ENCODE measurements at regions not wholly inside any gene's neighbourhood (a gene's known extent, or its start where the extent isn't known, plus 50 kb on each side); places are given as distances from the start of the nearest gene placed in this dataset.

DNA sequence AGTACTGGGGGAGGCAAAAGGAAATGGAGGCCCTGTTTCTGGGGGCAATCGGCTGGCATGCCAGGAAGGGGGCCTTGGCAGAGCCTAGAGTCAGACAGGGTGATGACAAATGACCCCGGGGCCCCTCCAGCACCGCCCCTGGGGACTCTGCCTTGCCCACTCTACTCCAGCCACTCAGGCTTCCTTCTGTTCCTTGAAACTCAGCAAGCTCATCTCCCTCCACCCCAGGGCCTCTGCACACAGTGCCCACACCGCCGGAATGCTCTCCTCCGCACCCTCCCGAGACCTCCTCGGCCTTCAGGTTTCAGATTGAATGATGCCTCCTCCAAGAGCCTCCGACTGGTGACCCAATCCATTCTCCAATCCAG lies 122.5 kb upstream of the ZBTB40 start:
- Histone ChIP-seq H3K36me3 (no peaks in the 10 kb centered on the region), H3K4me1 (ENCODE audit: control insufficient read depth in 1 of 2, low read depth in 2 of 2) (no peaks in the 10 kb centered on the region), H3K27me3 (replicated peaks; ENCODE audit: insufficient read depth) (no peaks in the 10 kb centered on the region), H3K4me3 (no peak overlapping the region), H3K27ac (no peak overlapping the region), H3K9me3 (no peaks in the 10 kb centered on the region)
- DNase-seq (ENCODE audit: low spot score) (no peak), ATAC-seq (ENCODE audit: insufficient number of reproducible peaks, low FRiP score, low read depth) (no peak)
- TF ChIP-seq, protein P1, sequence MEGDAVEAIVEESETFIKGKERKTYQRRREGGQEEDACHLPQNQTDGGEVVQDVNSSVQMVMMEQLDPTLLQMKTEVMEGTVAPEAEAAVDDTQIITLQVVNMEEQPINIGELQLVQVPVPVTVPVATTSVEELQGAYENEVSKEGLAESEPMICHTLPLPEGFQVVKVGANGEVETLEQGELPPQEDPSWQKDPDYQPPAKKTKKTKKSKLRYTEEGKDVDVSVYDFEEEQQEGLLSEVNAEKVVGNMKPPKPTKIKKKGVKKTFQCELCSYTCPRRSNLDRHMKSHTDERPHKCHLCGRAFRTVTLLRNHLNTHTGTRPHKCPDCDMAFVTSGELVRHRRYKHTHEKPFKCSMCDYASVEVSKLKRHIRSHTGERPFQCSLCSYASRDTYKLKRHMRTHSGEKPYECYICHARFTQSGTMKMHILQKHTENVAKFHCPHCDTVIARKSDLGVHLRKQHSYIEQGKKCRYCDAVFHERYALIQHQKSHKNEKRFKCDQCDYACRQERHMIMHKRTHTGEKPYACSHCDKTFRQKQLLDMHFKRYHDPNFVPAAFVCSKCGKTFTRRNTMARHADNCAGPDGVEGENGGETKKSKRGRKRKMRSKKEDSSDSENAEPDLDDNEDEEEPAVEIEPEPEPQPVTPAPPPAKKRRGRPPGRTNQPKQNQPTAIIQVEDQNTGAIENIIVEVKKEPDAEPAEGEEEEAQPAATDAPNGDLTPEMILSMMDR (IDR thresholded peaks at IDR 0.05) = no peak

DNA sequence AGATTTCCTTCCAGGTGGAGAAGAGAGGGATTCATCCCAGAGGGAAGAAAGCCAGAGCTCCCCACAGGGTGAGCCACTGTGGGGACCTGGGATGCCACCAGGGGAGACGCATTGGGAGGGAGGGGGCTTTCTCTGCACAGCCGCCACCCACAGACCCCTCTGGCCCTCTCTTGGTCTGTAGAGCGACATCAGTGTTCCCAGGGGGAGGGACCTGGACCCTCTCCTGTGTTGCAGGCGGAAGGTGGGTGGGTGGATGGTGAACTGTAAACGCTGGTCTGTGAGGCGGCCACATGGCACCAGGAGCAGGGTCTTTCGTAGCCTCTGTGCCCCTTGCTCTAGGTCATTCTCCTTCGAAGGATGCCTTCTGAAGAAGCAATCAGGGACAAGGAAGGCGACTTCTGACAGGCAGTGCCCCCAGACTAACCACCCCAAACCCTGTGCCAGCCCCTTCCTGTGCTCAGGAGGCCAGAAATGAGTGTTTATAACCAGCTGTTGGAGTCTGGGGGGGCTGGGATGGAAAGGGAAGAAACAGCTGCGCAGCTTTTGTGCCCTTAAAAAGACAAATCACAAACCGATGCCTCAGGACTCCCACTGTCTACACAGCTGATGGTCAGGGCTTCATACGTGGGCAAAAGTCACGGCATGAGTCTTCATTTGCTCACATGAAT lies 121.4 kb upstream of the ZBTB40 start:
- no peak overlapping the region for H3K4me3 ChIP-seq
- TF ChIP-seq, protein P1 (IDR thresholded peaks at IDR 0.05) = no peak
- H3K9me3 ChIP-seq = no peaks in the 10 kb centered on the region
- H3K27me3 ChIP-seq (replicated peaks; ENCODE audit: insufficient read depth) = no peaks in the 10 kb centered on the region
- DNase-seq (ENCODE audit: low spot score) (no peak), ATAC-seq (ENCODE audit: insufficient number of reproducible peaks, low FRiP score, low read depth) (no peak)
- no peaks in the 10 kb centered on the region for H3K36me3 ChIP-seq
- no peak overlapping the region for H3K27ac ChIP-seq
- no peaks in the 10 kb centered on the region for H3K4me1 ChIP-seq (ENCODE audit: control insufficient read depth in 1 of 2, low read depth in 2 of 2)

DNA sequence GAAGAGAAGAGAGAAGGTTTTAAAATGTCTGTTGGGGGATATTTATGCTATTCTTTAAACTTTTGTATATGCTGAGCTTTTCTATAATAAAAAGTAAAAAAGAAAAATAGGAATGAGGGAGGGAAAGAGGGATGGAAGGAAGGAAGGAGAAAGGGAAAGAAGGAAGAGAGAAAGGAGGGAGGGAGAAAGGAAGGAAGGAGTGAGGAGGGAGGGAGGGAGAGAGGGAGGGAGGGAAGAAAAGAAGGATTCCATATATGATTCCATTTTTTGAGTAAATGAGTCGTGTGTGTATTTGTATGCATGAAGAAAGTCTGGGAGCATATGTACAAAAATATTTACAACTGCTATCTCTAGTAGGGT lies 120.9 kb upstream of the ZBTB40 start:
- TF ChIP-seq, protein P1 (IDR thresholded peaks at IDR 0.05) = no peak
- no peak overlapping the region for H3K27ac ChIP-seq
- H3K27me3 ChIP-seq (replicated peaks; ENCODE audit: insufficient read depth) = no peaks in the 10 kb centered on the region
- no peaks in the 10 kb centered on the region for H3K4me1 ChIP-seq (ENCODE audit: control insufficient read depth in 1 of 2, low read depth in 2 of 2)
- ATAC-seq (ENCODE audit: insufficient number of reproducible peaks, low FRiP score, low read depth) (no peak), DNase-seq (ENCODE audit: low spot score) (no peak)
- H3K36me3 ChIP-seq = no peaks in the 10 kb centered on the region
- H3K4me3 ChIP-seq = no peak overlapping the region
- no peaks in the 10 kb centered on the region for H3K9me3 ChIP-seq

DNA sequence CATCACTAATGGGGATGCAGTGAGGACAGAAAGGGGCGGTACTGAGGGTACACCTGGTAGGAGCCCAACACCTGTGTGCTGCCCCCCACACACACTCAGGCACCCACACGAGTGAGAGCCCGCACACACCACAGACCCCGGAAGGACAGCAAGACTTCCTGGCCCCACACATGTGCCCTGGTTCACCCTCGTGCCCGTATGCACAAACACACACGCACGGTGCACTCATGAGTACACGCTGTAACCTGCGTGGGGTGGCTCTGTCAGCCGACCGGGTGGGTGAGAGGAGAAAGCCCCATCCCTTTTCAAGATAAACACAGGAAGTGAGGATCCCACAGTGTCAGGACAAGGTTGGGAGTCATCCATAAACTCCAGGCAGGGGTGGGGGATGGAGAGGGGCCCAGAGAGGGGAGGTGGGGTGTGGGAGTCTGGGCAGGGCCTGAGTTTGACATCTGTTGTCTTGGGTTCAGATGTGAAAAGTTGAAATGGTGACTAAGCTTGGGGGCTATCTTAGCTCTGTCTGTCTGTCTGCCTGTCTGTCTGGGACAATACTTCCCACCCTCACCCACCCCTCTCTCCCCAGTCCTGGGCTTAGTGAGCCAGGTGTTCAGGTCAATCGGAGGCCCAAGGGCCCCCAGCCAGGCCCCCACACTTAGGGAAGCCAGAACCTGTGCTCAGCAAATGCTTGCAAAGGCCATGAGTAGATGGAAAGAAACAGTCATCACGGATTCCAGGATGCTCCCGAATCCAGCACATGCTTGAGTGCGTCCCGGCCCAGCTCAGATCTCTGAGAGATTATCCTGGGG lies 119.8 kb upstream of the ZBTB40 start:
- TF ChIP-seq, protein P1 (IDR thresholded peaks at IDR 0.05) = no peak
- Histone ChIP-seq H3K4me1 (ENCODE audit: control insufficient read depth in 1 of 2, low read depth in 2 of 2) (no peaks in the 10 kb centered on the region), H3K27me3 (replicated peaks; ENCODE audit: insufficient read depth) (no peaks in the 10 kb centered on the region), H3K9me3 (no peaks in the 10 kb centered on the region), H3K36me3 (no peaks in the 10 kb centered on the region), H3K4me3 (no peak overlapping the region), H3K27ac (no peak overlapping the region)
- DNase-seq (ENCODE audit: low spot score) (no peak), ATAC-seq (ENCODE audit: insufficient number of reproducible peaks, low FRiP score, low read depth) (no peak)

DNA sequence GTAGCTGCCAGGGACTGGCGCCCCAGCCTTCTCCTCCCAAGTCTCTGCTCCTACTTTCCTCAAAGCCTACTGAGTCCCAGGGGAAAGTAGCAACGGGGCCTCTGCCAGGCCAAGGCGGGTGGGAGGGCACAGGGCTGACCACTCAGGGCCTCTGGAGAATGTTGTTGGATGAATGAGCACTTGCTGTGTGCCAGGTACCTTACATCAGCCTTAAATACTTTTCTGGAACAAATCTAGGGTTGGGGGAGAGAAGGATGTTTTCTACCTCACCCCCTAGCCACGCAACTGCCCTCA lies 119.3 kb upstream of the ZBTB40 start:
- ATAC-seq (ENCODE audit: insufficient number of reproducible peaks, low FRiP score, low read depth) (no peak), DNase-seq (ENCODE audit: low spot score) (no peak)
- Histone ChIP-seq H3K9me3 (no peaks in the 10 kb centered on the region), H3K27ac (no peak overlapping the region), H3K4me3 (no peak overlapping the region), H3K4me1 (ENCODE audit: control insufficient read depth in 1 of 2, low read depth in 2 of 2) (no peaks in the 10 kb centered on the region), H3K36me3 (no peaks in the 10 kb centered on the region), H3K27me3 (replicated peaks; ENCODE audit: insufficient read depth) (no peaks in the 10 kb centered on the region)
- TF ChIP-seq, protein P1 (IDR thresholded peaks at IDR 0.05) = no peak

Data from thoracic aorta (tissue), 2 donors.